Breast epithelium (tissue), 4 donors: ENCODE measurements at regions not wholly inside any gene's neighbourhood (a gene's known extent, or its start where the extent isn't known, plus 50 kb on each side); places are given as distances from the start of the nearest gene placed in this dataset.

Experiments
- DNase-seq, 2 donors: peaks; one replicate each; pipeline ENCODE4 v3.0.0-alpha.2; 2019; ENCODE audit warnings: low spot score in 2 of 2
- H3K27ac ChIP-seq, 2 donors: fragments of 200-600 bp; sonication (generic) in 1 of 2; one replicate each; pipeline ENCODE4 v1.5.1; 2016 to 2019; ENCODE audit warnings: mild to moderate bottlenecking in 1 of 2
- H3K27me3 ChIP-seq, 2 donors: fragments of 200-600 bp; sonication (generic) in 1 of 2; one replicate each; pipeline versions ENCODE4 v1.5.1 to v1.6.0; 2017 to 2019; ENCODE audit warnings: control low read depth in 1 of 2, mild to moderate bottlenecking in 1 of 2
- H3K36me3 ChIP-seq: fragments of 200-600 bp; one replicate; pipeline ENCODE4 v1.5.1; 2019
- H3K4me1 ChIP-seq, 2 donors: fragments of 200-600 bp; sonication (generic); one replicate each; pipeline ENCODE4 v1.5.1; 2016 to 2019; ENCODE audit warnings: control low read depth in 1 of 2
- H3K4me3 ChIP-seq, 3 donors: fragments of 200-600 bp; sonication (generic); 1 replicate in 2 of 3; 2 replicates in 1 of 3; pipeline ENCODE4 v1.5.1; 2016 to 2019; ENCODE audit warnings: mild to moderate bottlenecking in 3 of 3, moderate library complexity in 2 of 3
- H3K9me3 ChIP-seq, 2 donors: fragments of 200-600 bp; sonication (generic) in 1 of 2; one replicate each; pipeline ENCODE4 v1.5.1; 2016 to 2019; ENCODE audit warnings: control low read depth in 1 of 2
- POLR2A ChIP-seq: fragments of 450-650 bp; IDR thresholded peaks from one replicate; pipeline ENCODE4 v1.6.1; 2016; ENCODE audit warnings: antibody characterized with exemption, mild to moderate bottlenecking, moderate library complexity
- POLR2AphosphoS5 ChIP-seq, 3 donors: sonication (generic); formaldehyde crosslinking; IDR thresholded peaks; one replicate each; pipeline ENCODE4 v1.6.1; 2017; ENCODE audit warnings: antibody characterized with exemption in 3 of 3
- intact Hi-C: fragments of 100-400 bp; cut with DNase I; formaldehyde crosslinking; loops from one replicate; pipeline ENCODE4 v1.15.1; 2023; ENCODE audit warnings: low total_unique reads
- TF ChIP-seq, protein P1 (sequence below), 3 donors: fragments of 450-650 bp; IDR thresholded peaks; one replicate each; pipeline ENCODE4 v1.5.1; 2016 to 2017; ENCODE audit warnings: antibody characterized with exemption in 3 of 3, mild to moderate bottlenecking in 3 of 3, moderate library complexity in 3 of 3

DNA sequence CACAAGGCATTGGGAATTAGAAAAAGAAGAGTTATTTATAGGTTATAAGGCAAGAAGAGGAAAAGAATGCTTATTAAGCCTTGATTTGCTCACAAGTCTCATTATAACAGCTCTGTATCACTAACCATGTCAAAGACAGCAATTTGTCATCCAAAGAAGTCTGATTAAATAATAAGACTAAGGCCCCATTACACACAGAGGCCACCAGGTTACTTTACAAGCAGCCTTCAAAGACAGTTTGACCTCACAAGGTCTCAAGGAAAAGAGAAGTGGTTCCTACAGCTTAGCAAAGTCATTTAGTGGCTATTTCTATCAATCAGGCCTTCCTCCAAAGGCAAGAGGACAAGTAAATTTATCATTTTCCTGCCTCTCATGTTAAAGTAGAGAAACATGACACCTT is 188.5 kb downstream of the MBD2 start:
- Histone ChIP-seq H3K4me1 (no peaks in the 10 kb centered on the region), H3K27me3 (no peaks in the 10 kb centered on the region), H3K9me3 (no peaks in the 10 kb centered on the region), H3K36me3 (no peaks in the 10 kb centered on the region), H3K27ac (no peak overlapping the region), H3K4me3 (no peak overlapping the region)
- no peak for TF ChIP-seq POLR2AphosphoS5 (IDR thresholded peaks at IDR 0.05)
- no peak for TF ChIP-seq POLR2A
- TF ChIP-seq, protein P1, sequence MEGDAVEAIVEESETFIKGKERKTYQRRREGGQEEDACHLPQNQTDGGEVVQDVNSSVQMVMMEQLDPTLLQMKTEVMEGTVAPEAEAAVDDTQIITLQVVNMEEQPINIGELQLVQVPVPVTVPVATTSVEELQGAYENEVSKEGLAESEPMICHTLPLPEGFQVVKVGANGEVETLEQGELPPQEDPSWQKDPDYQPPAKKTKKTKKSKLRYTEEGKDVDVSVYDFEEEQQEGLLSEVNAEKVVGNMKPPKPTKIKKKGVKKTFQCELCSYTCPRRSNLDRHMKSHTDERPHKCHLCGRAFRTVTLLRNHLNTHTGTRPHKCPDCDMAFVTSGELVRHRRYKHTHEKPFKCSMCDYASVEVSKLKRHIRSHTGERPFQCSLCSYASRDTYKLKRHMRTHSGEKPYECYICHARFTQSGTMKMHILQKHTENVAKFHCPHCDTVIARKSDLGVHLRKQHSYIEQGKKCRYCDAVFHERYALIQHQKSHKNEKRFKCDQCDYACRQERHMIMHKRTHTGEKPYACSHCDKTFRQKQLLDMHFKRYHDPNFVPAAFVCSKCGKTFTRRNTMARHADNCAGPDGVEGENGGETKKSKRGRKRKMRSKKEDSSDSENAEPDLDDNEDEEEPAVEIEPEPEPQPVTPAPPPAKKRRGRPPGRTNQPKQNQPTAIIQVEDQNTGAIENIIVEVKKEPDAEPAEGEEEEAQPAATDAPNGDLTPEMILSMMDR (IDR thresholded peaks at IDR 0.05) = no peak
- no peak for DNase-seq
- intact Hi-C loops = loop anchor here (2.0 kb wide), 1 partner anchor 59 kb away; no protein-coding TSS in a partner anchor

DNA sequence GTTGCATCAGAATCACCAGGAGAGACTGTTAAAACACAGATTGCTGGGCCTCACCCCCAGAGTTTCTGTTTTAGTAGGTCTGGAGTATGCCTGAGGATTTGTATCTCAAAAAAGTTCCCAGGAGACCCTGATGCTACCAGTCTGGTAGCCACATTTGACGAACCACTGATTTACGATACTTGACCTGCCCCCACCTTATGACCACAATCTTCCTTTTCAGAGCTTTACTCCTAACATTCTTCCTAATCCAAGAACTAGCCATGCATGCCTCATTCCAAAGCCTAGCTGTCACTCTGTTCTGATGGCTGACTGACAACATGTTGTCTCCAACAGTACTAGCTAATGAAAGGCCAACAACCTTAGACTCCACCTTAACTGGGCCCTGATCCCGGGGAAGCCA is 191.4 kb downstream of the MBD2 start:
- no peaks in the 10 kb centered on the region for H3K27me3 ChIP-seq
- H3K27ac ChIP-seq = no peak overlapping the region
- no peak overlapping the region for H3K4me3 ChIP-seq
- intact Hi-C loops = no loop called here
- DNase-seq = no peak
- no peaks in the 10 kb centered on the region for H3K9me3 ChIP-seq
- H3K36me3 ChIP-seq = no peaks in the 10 kb centered on the region
- no peaks in the 10 kb centered on the region for H3K4me1 ChIP-seq
- TF ChIP-seq, protein P1 (IDR thresholded peaks at IDR 0.05) = no peak
- no peak for TF ChIP-seq POLR2AphosphoS5 (IDR thresholded peaks at IDR 0.05)
- TF ChIP-seq POLR2A = no peak

DNA sequence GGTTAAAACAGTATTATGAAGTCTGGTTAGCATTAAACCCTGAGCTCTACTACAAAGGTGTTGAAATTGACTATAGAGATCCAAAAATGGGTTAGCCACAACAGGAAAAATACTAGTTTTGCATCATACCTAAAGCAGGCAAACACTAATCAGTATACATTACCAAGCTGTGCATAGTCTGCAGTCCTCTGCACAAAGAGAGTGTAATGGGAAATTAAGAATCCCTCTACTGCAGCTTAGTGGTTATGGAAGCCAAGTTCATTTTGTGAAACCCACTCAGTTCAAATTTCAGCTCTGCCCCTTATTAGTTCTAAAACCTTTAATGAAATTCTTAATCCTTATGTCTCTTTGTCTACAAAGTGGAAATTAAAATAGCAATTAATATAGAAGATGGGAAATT is 192.1 kb downstream of the MBD2 start:
- intact Hi-C loops = no loop called here
- TF ChIP-seq POLR2AphosphoS5 (IDR thresholded peaks at IDR 0.05) = no peak
- TF ChIP-seq, protein P1 (IDR thresholded peaks at IDR 0.05) = no peak
- no peak for TF ChIP-seq POLR2A
- no peak overlapping the region for H3K4me3 ChIP-seq
- no peak overlapping the region for H3K27ac ChIP-seq
- H3K36me3 ChIP-seq = no peaks in the 10 kb centered on the region
- no peak for DNase-seq
- no peaks in the 10 kb centered on the region for H3K27me3 ChIP-seq
- H3K9me3 ChIP-seq = no peaks in the 10 kb centered on the region
- no peaks in the 10 kb centered on the region for H3K4me1 ChIP-seq

DNA sequence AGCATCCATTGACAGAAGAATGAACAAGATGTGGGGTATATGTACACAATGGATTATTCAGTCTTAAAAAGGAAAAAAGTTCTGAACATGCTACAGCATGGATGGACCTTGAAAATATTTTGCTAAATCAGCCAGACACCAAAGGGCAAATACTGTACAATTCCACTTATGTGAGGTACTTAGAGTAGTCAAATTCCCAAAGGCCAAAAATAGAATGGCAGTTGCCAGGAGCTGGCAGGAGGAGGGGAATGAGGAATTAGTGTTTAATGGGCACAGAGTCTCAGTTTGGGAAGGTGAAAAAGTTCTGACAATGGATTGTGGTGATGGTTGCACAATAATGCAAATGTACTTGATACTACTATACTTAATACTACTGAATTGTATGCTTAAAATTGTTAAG is 193.2 kb downstream of the MBD2 start:
- no peak for TF ChIP-seq POLR2A
- TF ChIP-seq, protein P1 (IDR thresholded peaks at IDR 0.05) = no peak
- no peak for TF ChIP-seq POLR2AphosphoS5 (IDR thresholded peaks at IDR 0.05)
- no peak for DNase-seq
- Histone ChIP-seq H3K27ac (no peak overlapping the region), H3K4me3 (no peak overlapping the region), H3K36me3 (no peaks in the 10 kb centered on the region), H3K27me3 (no peaks in the 10 kb centered on the region), H3K4me1 (no peaks in the 10 kb centered on the region), H3K9me3 (no peaks in the 10 kb centered on the region)
- intact Hi-C loops = no loop called here

DNA sequence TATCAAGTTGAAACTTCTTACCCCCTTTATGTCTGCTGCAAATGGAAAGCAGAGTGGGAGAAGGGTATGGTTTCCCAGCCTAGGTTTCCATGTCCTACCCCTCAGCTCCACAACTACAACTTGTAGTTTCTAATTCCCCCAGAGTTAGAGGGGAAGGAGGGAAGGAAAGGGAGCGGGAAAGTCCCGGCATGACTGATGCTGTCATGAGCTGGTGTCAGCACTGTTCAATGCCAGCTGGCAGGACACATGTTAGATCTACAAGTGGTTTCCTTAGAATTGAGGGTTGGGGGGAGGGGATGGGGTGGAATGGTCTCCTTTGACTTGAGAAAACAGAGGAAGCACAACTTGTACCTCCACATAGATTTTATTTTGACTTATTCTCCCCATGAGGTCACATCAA is 194.0 kb downstream of the MBD2 start:
- no peaks in the 10 kb centered on the region for H3K9me3 ChIP-seq
- no peak overlapping the region for H3K27ac ChIP-seq
- H3K27me3 ChIP-seq = no peaks in the 10 kb centered on the region
- no peak overlapping the region for H3K4me3 ChIP-seq
- no peaks in the 10 kb centered on the region for H3K36me3 ChIP-seq
- no peaks in the 10 kb centered on the region for H3K4me1 ChIP-seq
- TF ChIP-seq, protein P1 (IDR thresholded peaks at IDR 0.05) = no peak
- TF ChIP-seq POLR2AphosphoS5 (IDR thresholded peaks at IDR 0.05) = no peak
- no peak for TF ChIP-seq POLR2A
- DNase-seq = no peak
- intact Hi-C loops = no loop called here
